ENCODE measurements at regions not wholly inside any gene's neighbourhood (a gene's known extent, or its start where the extent isn't known, plus 50 kb on each side); places are given as distances from the start of the nearest gene placed in this dataset.

DNA sequence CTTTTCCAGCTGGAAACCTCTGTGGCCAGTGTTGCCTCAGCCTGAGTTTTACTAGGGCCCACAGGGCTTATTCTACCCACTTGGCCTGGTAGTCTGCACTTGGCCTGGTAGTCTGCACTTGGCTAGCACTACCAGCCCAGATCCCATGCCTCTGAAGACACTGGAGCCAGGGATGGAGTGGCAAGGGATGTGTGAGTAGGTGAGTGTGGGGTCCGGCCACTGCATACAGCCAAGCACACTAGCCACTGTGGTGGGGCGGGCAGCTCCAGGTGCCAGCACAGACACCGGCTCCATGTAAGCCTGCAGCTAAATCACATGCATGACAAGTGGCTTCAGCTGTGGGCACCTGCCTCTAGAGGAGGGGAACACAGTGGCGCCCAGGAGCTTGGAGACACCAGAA is 63.4 kb upstream of the NAV3 start:
- CTCF ChIA-PET, result interaction anchor here (0.6 kb wide), 1 partner anchor 11 kb away, joined by 3 read pairs; no protein-coding TSS in a partner anchor

GRCh38 chr12:77766224-77766623 is 64.5 kb upstream of the NAV3 start:
- Histone ChIP-seq H3K4me2 (no peak overlapping the region), H3K4me3 (no peak overlapping the region), H3K9me3 (no peaks in the 10 kb centered on the region), H3K4me1 (no peaks in the 10 kb centered on the region), H3K27ac (no peak overlapping the region)
- CTCF ChIA-PET, result interaction anchor here (0.6 to 1.6 kb wide), 2 partner anchors 159 to 1141 kb away, joined by 3 to 4 read pairs; no protein-coding TSS in a partner anchor
- no peak for ATAC-seq
- POLR2A ChIA-PET, result no interaction called here
- TF ChIP-seq EHF (CRISPR knock-in tag; IDR thresholded peaks at IDR 0.05), result no peak
- no peak for TF ChIP-seq ZNF302 (CRISPR knock-in tag; IDR thresholded peaks at IDR 0.05)
- TF ChIP-seq POLR2AphosphoS2 (conservative IDR thresholded peaks at IDR 0.05; ENCODE audit: low read length), result no peak
- no peak for TF ChIP-seq EP300 (IDR thresholded peaks at IDR 0.05)
- TF ChIP-seq RCOR1 (IDR thresholded peaks at IDR 0.05; ENCODE audit: low read depth, low read length), result no peak
- no peak for TF ChIP-seq HOXB13 (CRISPR knock-in tag; IDR thresholded peaks at IDR 0.05; ENCODE audit: low read depth)
- TF ChIP-seq E2F6 (IDR thresholded peaks at IDR 0.05; ENCODE audit: borderline replicate concordance, low read depth), result no peak
- TF ChIP-seq RAD21 (conservative IDR thresholded peaks at IDR 0.05 in 1 of 2, IDR thresholded peaks at IDR 0.05 in 1 of 2), result no peak
- no peak for TF ChIP-seq JUNB (IDR thresholded peaks at IDR 0.05)
- no peak for TF ChIP-seq RNF2 (IDR thresholded peaks at IDR 0.05; ENCODE audit: borderline replicate concordance, low read depth)
- no peak for TF ChIP-seq HES2 (IDR thresholded peaks at IDR 0.05)
- DNase-seq (ENCODE audit: low read depth in 1 of 2, low spot score in 1 of 2), result no peak
- no peak for FAIRE-seq

More for the DNA sequence above, 63.4 kb upstream of the NAV3 start:
- Histone ChIP-seq H3K4me1 (no peaks in the 10 kb centered on the region), H3K4me2 (no peak overlapping the region), H3K9me3 (no peaks in the 10 kb centered on the region), H3K27ac (no peak overlapping the region), H3K4me3 (no peak overlapping the region)
- 69% methylated on average over 4 of the region's 4 CpGs for WGBS (ENCODE audit: missing lambda C conversion rate)
- POLR2A ChIA-PET, result no interaction called here
- FAIRE-seq, result no peak
- TF ChIP-seq NR3C1 (IDR thresholded peaks at IDR 0.05) (no peak), RARB (CRISPR knock-in tag; IDR thresholded peaks at IDR 0.05) (no peak), ZC3H11A (IDR thresholded peaks at IDR 0.05) (no peak), HDAC2 (IDR thresholded peaks at IDR 0.05) (no peak), POLR2A (IDR thresholded peaks at IDR 0.05; ENCODE audit: low read length) (no peak), CEBPB (IDR thresholded peaks at IDR 0.05) (no peak), MAX (IDR thresholded peaks at IDR 0.05) (no peak), FOSL2 (IDR thresholded peaks at IDR 0.05) (no peak), FOSL2 (CRISPR knock-in tag; IDR thresholded peaks at IDR 0.05) (no peak), EP300 (IDR thresholded peaks at IDR 0.05) (no peak), HOXB5 (CRISPR knock-in tag; IDR thresholded peaks at IDR 0.05) (no peak), HOXA7 (CRISPR knock-in tag; IDR thresholded peaks at IDR 0.05) (no peak), HEYL (CRISPR knock-in tag; IDR thresholded peaks at IDR 0.05) (no peak), FOXS1 (CRISPR knock-in tag; IDR thresholded peaks at IDR 0.05) (no peak), CHD4 (IDR thresholded peaks at IDR 0.05; ENCODE audit: borderline replicate concordance) (no peak)
- TF ChIP-seq, protein P1, sequence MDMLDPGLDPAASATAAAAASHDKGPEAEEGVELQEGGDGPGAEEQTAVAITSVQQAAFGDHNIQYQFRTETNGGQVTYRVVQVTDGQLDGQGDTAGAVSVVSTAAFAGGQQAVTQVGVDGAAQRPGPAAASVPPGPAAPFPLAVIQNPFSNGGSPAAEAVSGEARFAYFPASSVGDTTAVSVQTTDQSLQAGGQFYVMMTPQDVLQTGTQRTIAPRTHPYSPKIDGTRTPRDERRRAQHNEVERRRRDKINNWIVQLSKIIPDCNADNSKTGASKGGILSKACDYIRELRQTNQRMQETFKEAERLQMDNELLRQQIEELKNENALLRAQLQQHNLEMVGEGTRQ (IDR thresholded peaks at IDR 0.05), result no peak
- TF ChIP-seq, protein P2, sequence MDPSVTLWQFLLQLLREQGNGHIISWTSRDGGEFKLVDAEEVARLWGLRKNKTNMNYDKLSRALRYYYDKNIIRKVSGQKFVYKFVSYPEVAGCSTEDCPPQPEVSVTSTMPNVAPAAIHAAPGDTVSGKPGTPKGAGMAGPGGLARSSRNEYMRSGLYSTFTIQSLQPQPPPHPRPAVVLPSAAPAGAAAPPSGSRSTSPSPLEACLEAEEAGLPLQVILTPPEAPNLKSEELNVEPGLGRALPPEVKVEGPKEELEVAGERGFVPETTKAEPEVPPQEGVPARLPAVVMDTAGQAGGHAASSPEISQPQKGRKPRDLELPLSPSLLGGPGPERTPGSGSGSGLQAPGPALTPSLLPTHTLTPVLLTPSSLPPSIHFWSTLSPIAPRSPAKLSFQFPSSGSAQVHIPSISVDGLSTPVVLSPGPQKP (IDR thresholded peaks at IDR 0.05; ENCODE audit: low read depth, low read length), result no peak
- no peak for ATAC-seq
- no peak for DNase-seq (ENCODE audit: low read depth in 1 of 2, low spot score in 1 of 2)

Measured in A549 (cell line).